ENCODE measurements at regions not wholly inside any gene's neighbourhood (a gene's known extent, or its start where the extent isn't known, plus 50 kb on each side); places are given as distances from the start of the nearest gene placed in this dataset.

DNA sequence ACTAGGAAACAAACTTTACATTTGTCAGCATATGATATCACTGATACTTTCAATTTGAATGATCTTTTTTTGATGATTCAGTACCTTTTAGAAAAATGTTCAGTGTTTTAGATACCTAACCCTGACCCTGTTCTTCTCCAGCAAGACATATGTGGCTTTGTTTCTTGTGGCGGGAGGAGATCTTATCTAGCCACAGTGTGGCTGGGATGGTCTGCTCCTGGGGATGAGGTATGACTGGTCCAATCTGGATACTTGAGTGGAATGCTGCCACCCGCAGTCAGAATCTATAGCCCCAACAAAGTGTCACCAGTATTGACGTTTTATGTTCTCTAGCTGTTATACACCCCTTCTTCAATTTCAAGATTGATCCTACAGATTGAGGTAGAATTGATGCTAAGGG is 439.0 kb upstream of the GOLIM4 start:
- POLR2A ChIA-PET (ENCODE audit: unreplicated experiment): interaction anchor here (0.6 kb wide), 1 partner anchor 64 kb away, joined by 3 read pairs; no protein-coding TSS in a partner anchor

DNA sequence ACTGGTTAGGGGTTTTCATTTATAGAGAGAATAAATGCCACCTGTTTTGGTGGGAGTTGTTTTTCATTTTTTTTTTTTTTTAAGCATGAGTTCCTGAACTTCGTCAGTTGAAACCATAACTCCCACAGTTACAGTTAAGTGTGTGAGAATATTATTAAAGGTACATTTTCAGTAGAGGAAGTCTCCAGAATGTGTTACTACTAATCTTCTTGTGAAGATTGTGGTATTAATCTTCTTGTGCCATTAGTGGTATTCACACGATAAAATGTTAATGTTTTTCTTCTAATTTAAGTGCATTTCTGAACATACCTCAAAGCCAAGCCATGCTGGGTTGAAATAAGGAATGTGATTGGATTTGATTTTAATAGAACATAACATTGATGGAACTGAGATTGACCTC is 437.9 kb upstream of the GOLIM4 start:
- no TSS peak for BruUV-seq (replicated peaks)
- TF ChIP-seq, protein P1, sequence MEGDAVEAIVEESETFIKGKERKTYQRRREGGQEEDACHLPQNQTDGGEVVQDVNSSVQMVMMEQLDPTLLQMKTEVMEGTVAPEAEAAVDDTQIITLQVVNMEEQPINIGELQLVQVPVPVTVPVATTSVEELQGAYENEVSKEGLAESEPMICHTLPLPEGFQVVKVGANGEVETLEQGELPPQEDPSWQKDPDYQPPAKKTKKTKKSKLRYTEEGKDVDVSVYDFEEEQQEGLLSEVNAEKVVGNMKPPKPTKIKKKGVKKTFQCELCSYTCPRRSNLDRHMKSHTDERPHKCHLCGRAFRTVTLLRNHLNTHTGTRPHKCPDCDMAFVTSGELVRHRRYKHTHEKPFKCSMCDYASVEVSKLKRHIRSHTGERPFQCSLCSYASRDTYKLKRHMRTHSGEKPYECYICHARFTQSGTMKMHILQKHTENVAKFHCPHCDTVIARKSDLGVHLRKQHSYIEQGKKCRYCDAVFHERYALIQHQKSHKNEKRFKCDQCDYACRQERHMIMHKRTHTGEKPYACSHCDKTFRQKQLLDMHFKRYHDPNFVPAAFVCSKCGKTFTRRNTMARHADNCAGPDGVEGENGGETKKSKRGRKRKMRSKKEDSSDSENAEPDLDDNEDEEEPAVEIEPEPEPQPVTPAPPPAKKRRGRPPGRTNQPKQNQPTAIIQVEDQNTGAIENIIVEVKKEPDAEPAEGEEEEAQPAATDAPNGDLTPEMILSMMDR (conservative IDR thresholded peaks at IDR 0.05): no peak
- TF ChIP-seq EZH2 (IDR thresholded peaks at IDR 0.05; ENCODE audit: low read depth): no peak
- no peaks in the 10 kb centered on the region for H3K9me3 ChIP-seq (ENCODE audit: insufficient read depth, low read depth)
- H3K4me1 ChIP-seq (replicated peaks; ENCODE audit: insufficient read depth): no peaks in the 10 kb centered on the region
- CTCF ChIA-PET: no interaction called here
- H3K4me2 ChIP-seq: no peak overlapping the region
- intact Hi-C loops (cut with micrococcal nuclease; ENCODE audit: unreplicated experiment): no loop called here
- no peak overlapping the region for H3K27ac ChIP-seq
- H4K20me1 ChIP-seq (ENCODE audit: insufficient read depth): no peaks in the 10 kb centered on the region
- H3K27me3 ChIP-seq (ENCODE audit: insufficient read depth, low read depth): no peaks in the 10 kb centered on the region
- DNase-seq: no peak
- no peaks in the 10 kb centered on the region for H3K79me2 ChIP-seq (ENCODE audit: low read depth)
- no peaks in the 10 kb centered on the region for H3K9me2 ChIP-seq (ENCODE audit: insufficient read depth)
- H3K36me3 ChIP-seq (ENCODE audit: low read depth): no peaks in the 10 kb centered on the region
- H3K4me3 ChIP-seq: no peak overlapping the region
- no peaks in the 10 kb centered on the region for H3F3A ChIP-seq (ENCODE audit: insufficient read depth, low read depth)
- no peak overlapping the region for H2AFZ ChIP-seq
- POLR2A ChIA-PET (ENCODE audit: unreplicated experiment): interaction anchor here (0.6 kb wide), 1 partner anchor 21 kb away, joined by 5 read pairs; no protein-coding TSS in a partner anchor

More for the DNA sequence above, 439.0 kb upstream of the GOLIM4 start:
- intact Hi-C loops (cut with micrococcal nuclease; ENCODE audit: unreplicated experiment): no loop called here
- Histone ChIP-seq H3K27ac (no peak overlapping the region), H3K9me2 (ENCODE audit: insufficient read depth) (no peaks in the 10 kb centered on the region), H3K27me3 (ENCODE audit: insufficient read depth, low read depth) (no peaks in the 10 kb centered on the region), H3K4me3 (no peak overlapping the region), H3K9me3 (ENCODE audit: insufficient read depth, low read depth) (no peaks in the 10 kb centered on the region), H3K79me2 (ENCODE audit: low read depth) (no peaks in the 10 kb centered on the region), H2AFZ (no peak overlapping the region), H4K20me1 (ENCODE audit: insufficient read depth) (no peaks in the 10 kb centered on the region), H3K4me1 (replicated peaks; ENCODE audit: insufficient read depth) (no peaks in the 10 kb centered on the region), H3F3A (ENCODE audit: insufficient read depth, low read depth) (no peaks in the 10 kb centered on the region), H3K36me3 (ENCODE audit: low read depth) (no peaks in the 10 kb centered on the region), H3K4me2 (no peak overlapping the region)
- CTCF ChIA-PET: no interaction called here
- TF ChIP-seq EZH2 (IDR thresholded peaks at IDR 0.05; ENCODE audit: low read depth): no peak
- TF ChIP-seq, protein P1 (conservative IDR thresholded peaks at IDR 0.05): no peak
- BruUV-seq (replicated peaks): no TSS peak
- peak in 1 of 2 experiments; percentile 6 for DNase-seq

GRCh38 chr3:168532135-168532534 is 436.4 kb upstream of the GOLIM4 start:
- Histone ChIP-seq H3K9me3 (ENCODE audit: insufficient read depth, low read depth) (no peaks in the 10 kb centered on the region), H3K27ac (no peak overlapping the region), H3K4me3 (no peak overlapping the region), H3F3A (ENCODE audit: insufficient read depth, low read depth) (no peaks in the 10 kb centered on the region), H3K4me1 (replicated peaks; ENCODE audit: insufficient read depth) (no peaks in the 10 kb centered on the region), H4K20me1 (ENCODE audit: insufficient read depth) (no peaks in the 10 kb centered on the region), H3K9me2 (ENCODE audit: insufficient read depth) (no peaks in the 10 kb centered on the region), H3K27me3 (ENCODE audit: insufficient read depth, low read depth) (no peaks in the 10 kb centered on the region), H3K79me2 (ENCODE audit: low read depth) (no peaks in the 10 kb centered on the region), H3K4me2 (no peak overlapping the region), H3K36me3 (ENCODE audit: low read depth) (no peaks in the 10 kb centered on the region), H2AFZ (no peak overlapping the region)
- POLR2A ChIA-PET (ENCODE audit: unreplicated experiment): no interaction called here
- DNase-seq: peak in 1 of 2 experiments; percentile 10
- TF ChIP-seq EZH2 (IDR thresholded peaks at IDR 0.05; ENCODE audit: low read depth): no peak
- TF ChIP-seq, protein P1 (conservative IDR thresholded peaks at IDR 0.05): no peak
- no TSS peak for BruUV-seq (replicated peaks)
- intact Hi-C loops (cut with micrococcal nuclease; ENCODE audit: unreplicated experiment): no loop called here
- CTCF ChIA-PET: no interaction called here

All from PC-9 (cell line).